Mesothelial cell of epicardium (in vitro differentiated cells): ENCODE measurements at regions not wholly inside any gene's neighbourhood (a gene's known extent, or its start where the extent isn't known, plus 50 kb on each side); places are given as distances from the start of the nearest gene placed in this dataset.
"Not testable (repeated sequence)": the region's sequence is repeated elsewhere in the genome, so short reads cannot be mapped to it uniquely, and the experiment has no call there.

Experiments
- DNase-seq, 2 experiments: peaks; one replicate each; pipeline ENCODE4 v3.0.0; 2021; ENCODE audit warnings: low spot score in 2 of 2; ENCODE audit not compliant: unreplicated experiment in 2 of 2
- H3K27ac Mint-ChIP-seq: 2 replicates; pipeline ENCODE4 v1.8.0; 2021; ENCODE audit warnings: mixed read lengths
- H3K27me3 Mint-ChIP-seq: 2 replicates; pipeline ENCODE4 v1.8.0; 2021; ENCODE audit warnings: low read depth, mixed read lengths
- H3K36me3 Mint-ChIP-seq: 2 replicates; pipeline ENCODE4 v1.8.0; 2021; ENCODE audit warnings: mixed read lengths
- H3K4me1 Mint-ChIP-seq: 2 replicates; pipeline ENCODE4 v1.8.0; 2021; ENCODE audit warnings: mixed read lengths
- H3K4me3 Mint-ChIP-seq: 2 replicates; pipeline ENCODE4 v1.8.0; 2021; ENCODE audit warnings: mild to moderate bottlenecking, moderate library complexity, mixed read lengths
- H3K9me3 Mint-ChIP-seq: 2 replicates; pipeline ENCODE4 v1.8.0; 2021; ENCODE audit warnings: mixed read lengths
- CTCF ChIP-seq: fragments of 200-600 bp; sonication (generic); IDR thresholded peaks from one replicate; pipeline ENCODE4 v1.5.0; 2021; ENCODE audit warnings: antibody characterized with exemption; ENCODE audit not compliant: unreplicated experiment

- no peaks in the 10 kb centered on the region for H3K27me3 Mint-ChIP-seq
- no peak overlapping the region for H3K4me3 Mint-ChIP-seq
- peaks cover 14% of the 10 kb centered on the region for H3K4me1 Mint-ChIP-seq
- TF ChIP-seq CTCF, result no peak
- no peaks in the 10 kb centered on the region for H3K36me3 Mint-ChIP-seq
- H3K9me3 Mint-ChIP-seq, result no peaks in the 10 kb centered on the region
- H3K27ac Mint-ChIP-seq, result no peak overlapping the region
- DNase-seq, result no peak
These were observed 714.1 kb downstream of the FSCB start for GRCh38 chr14:43792980-43793379.

GRCh38 chr14:43790681-43791080 lies 716.4 kb downstream of the FSCB start:
- Mint-ChIP-seq H3K9me3 (no peaks in the 10 kb centered on the region), H3K27me3 (no peaks in the 10 kb centered on the region), H3K27ac (no peak overlapping the region), H3K36me3 (no peaks in the 10 kb centered on the region), H3K4me3 (no peak overlapping the region), H3K4me1 (peaks cover 5% of the 10 kb centered on the region)
- no peak for TF ChIP-seq CTCF
- DNase-seq, result no peak

- Mint-ChIP-seq H3K4me1 (peaks cover 5% of the 10 kb centered on the region), H3K36me3 (no peaks in the 10 kb centered on the region), H3K27me3 (no peaks in the 10 kb centered on the region), H3K27ac (no peak overlapping the region), H3K9me3 (no peaks in the 10 kb centered on the region), H3K4me3 (no peak overlapping the region)
- no peak for DNase-seq
- TF ChIP-seq CTCF, result no peak
These were observed 717.6 kb downstream of the FSCB start for GRCh38 chr14:43789458-43789857.

- DNase-seq, result no peak
- H3K4me1 Mint-ChIP-seq, result no peaks in the 10 kb centered on the region
- no peaks in the 10 kb centered on the region for H3K9me3 Mint-ChIP-seq
- H3K27ac Mint-ChIP-seq, result no peak overlapping the region
- H3K4me3 Mint-ChIP-seq, result no peak overlapping the region
- TF ChIP-seq CTCF, result no peak
- no peaks in the 10 kb centered on the region for H3K36me3 Mint-ChIP-seq
- no peaks in the 10 kb centered on the region for H3K27me3 Mint-ChIP-seq
These were observed 720.9 kb downstream of the FSCB start for GRCh38 chr14:43786066-43786762.

GRCh38 chr14:43784432-43784831 lies 722.7 kb downstream of the FSCB start:
- H3K4me3 Mint-ChIP-seq, H3K4me1 Mint-ChIP-seq, DNase-seq, H3K36me3 Mint-ChIP-seq, H3K9me3 Mint-ChIP-seq, H3K27me3 Mint-ChIP-seq, H3K27ac Mint-ChIP-seq: not testable (repeated sequence)

- no peak for DNase-seq
- H3K27ac Mint-ChIP-seq, result no peak overlapping the region
- H3K27me3 Mint-ChIP-seq, result no peaks in the 10 kb centered on the region
- H3K36me3 Mint-ChIP-seq, result peaks cover 4% of the 10 kb centered on the region
- no peak overlapping the region for H3K4me3 Mint-ChIP-seq
- TF ChIP-seq CTCF, result no peak
- H3K4me1 Mint-ChIP-seq, result peaks cover 2% of the 10 kb centered on the region
- H3K9me3 Mint-ChIP-seq, result peaks cover 26% of the 10 kb centered on the region
These were observed 728.0 kb downstream of the FSCB start for GRCh38 chr14:43778937-43779639.
